ENCODE measurements at regions not wholly inside any gene's neighbourhood (a gene's known extent, or its start where the extent isn't known, plus 50 kb on each side); places are given as distances from the start of the nearest gene placed in this dataset.

DNA sequence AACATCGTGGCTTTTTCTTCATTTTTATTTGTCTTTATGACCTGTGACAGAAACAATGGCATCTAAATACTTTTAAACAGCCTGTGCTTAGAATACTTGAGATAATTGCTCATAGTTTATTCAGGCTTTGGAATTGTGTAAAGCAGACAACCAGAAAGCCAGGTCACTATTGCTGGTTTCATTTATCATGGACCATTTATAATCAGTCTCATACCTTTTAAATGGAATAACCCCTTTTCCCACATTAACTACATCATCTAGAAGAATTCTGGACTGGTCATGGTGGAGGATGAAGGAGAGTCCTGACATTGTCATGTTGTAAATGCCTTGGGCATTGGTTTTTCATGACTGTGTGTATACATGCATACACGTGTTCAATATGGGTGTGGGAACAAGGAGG lies 661.5 kb downstream of the EPM2A start:
- TF ChIP-seq EZH2 (IDR thresholded peaks at IDR 0.05) (no peak), POLR2AphosphoS5 (IDR thresholded peaks at IDR 0.05; ENCODE audit: borderline replicate concordance, low read depth, low read length) (no peak), FOXP2 (optimal IDR thresholded peaks at IDR 0.05; ENCODE audit: control extremely low read depth, extremely low read length, insufficient read depth) (no peak)

All from SK-N-MC (cell line).